HT1080 (cell line): ENCODE measurements at regions not wholly inside any gene's neighbourhood (a gene's known extent, or its start where the extent isn't known, plus 50 kb on each side); places are given as distances from the start of the nearest gene placed in this dataset.

ENCODE experiments used
- DNase-seq: peaks from one replicate; pipeline ENCODE4 v3.0.0-alpha.2; 2015; ENCODE audit warnings: low read depth

GRCh38 chr15:95842576-95842975 lies 487.9 kb upstream of the NR2F2 start:
- no peak for DNase-seq

DNA sequence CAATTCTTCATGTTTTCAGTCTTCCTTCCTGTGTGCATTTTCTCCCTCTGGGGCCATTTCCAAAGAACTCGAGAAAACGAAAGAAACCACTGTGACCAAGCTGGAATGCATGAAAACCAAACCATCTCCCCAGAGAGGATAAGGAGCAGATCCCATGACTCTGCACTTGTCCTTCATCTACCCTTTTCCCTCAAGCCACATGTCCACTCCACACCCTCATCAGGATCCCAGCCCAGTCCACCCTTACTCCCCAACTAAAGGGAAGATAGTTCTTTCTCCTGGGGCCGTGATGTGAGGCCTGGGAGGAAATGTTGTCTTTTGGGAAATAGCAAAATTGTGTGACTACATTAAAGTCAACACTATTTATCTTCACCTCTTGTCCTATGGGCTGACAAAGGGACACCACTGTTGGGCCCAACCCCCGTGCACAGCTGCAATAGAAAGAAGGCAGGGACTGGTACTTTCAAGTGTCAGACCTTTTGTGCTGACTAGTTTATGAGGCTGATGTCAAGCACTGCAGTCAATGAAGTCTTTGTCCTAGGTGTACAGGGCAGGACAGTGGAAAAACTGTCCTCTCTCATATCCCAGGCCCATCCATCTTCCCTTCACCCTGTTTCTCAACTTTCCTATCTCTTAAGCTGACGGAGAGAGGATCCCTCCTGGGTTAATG lies 487.1 kb upstream of the NR2F2 start:
- peak; percentile 11 for DNase-seq

GRCh38 chr15:95845862-95846515 lies 484.5 kb upstream of the NR2F2 start:
- DNase-seq: no peak

DNA sequence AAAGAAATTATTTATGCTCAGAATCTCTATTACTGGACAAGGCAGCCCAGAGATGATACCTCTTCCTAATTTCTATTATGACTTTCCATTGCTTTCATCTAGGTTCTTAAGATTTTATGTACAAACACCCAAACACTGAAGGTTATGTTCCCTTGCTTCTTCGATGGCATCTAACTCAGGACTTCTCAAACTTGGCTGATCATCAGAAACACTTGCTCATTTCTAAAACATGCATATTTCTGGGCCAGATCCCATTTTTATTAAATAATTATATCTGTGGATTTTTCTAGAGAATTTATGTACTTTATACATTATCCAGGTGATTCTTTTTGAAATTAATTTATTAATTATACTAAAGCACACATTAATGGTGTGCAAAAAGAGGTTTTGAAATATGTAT lies 482.4 kb upstream of the NR2F2 start:
- DNase-seq: no peak

GRCh38 chr15:95850837-95851236 lies 479.7 kb upstream of the NR2F2 start:
- no peak for DNase-seq

- no peak for DNase-seq
These were observed 477.1 kb upstream of the NR2F2 start for GRCh38 chr15:95853350-95853749.

DNA sequence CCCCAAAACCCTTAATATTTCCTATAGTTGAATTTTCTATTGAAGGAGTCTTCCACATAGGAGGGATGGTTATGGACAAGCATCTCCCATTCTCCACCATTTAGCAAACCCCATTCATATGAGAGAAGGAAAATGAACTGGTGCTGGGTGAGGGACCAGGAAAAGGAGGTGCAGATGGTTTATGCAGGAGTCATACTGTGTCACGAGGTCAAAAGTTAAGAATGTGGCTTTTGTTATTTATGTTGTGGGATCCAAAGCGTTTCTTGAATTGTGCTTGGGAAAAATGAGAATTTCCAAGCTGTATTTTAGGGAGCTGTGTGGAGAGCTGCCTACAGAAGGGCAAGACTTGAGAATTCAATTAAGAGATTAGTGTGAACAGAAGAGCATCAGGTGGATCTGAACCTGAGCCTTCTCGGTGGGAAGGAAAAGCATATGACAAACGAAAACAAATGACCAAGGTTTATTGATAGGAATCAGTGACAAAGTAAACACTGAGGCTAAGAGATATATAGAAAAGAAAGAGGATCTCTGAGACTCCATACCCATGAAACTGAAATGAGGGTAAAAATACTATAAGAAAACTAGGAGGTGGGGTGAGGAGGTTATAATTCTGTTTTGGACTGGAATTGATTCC lies 473.3 kb upstream of the NR2F2 start:
- DNase-seq: peak; percentile 76

DNA sequence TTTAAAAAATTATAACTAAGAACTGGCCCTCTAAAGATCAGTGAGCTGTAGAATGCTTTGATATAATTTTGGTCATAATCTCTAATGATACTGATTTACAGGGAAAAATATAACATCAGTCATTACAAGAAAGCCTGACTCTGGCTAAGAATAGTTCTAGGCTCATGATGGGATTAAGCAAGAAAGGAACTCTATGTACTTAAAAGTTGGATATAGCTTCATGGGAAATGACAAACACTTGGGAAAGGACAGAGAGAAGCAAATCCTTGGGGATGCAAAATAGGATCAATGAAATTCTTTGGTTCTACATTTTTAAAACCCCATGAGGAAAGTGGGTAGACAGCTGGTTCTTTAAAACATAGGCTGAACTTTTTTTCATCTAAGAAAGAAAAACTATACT lies 472.7 kb upstream of the NR2F2 start:
- DNase-seq: no peak

- no peak for DNase-seq
These were observed 470.1 kb upstream of the NR2F2 start for GRCh38 chr15:95860406-95860805.

- no peak for DNase-seq
These were observed 466.0 kb upstream of the NR2F2 start for GRCh38 chr15:95864467-95864886.

DNA sequence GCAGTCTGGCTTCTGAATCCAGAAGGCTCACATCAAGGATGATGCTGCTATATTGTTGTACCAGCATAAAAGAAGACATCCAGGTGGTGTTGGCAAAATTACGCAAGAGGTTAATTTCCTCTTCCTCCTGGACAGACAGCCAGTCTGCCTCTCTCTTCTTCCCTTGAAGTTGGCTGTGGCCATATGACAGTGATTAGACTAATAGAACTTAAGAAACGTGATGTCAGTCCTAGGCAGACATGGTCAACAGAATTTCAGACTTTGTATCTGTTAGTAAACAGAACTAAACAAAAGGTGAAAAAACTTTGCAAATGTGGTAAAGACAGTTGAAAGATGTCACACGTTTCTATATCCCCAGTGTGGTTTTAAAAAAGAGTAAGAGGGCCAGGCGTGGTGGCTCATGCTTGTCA lies 465.2 kb upstream of the NR2F2 start:
- DNase-seq: no peak

GRCh38 chr15:95866711-95867440 lies 463.6 kb upstream of the NR2F2 start:
- no peak for DNase-seq

DNA sequence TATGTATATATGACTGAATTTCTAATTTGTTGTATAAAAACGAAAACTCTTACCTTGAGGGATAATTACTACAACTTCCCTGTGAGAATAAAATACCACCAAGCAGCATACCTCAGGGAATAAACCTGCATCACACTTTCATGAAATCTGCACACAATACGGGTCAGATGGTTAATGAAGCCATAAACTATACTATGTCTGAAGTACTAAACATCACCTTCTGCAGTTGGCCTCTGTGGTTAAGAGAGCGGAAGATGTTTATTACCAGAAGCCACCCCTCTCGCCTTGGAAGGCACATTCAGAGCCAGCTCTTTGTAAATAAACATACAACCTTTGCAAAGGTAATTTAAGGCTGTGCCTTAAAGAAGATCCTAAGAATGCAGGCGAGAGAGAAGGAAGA lies 462.1 kb upstream of the NR2F2 start:
- DNase-seq: no peak

DNA sequence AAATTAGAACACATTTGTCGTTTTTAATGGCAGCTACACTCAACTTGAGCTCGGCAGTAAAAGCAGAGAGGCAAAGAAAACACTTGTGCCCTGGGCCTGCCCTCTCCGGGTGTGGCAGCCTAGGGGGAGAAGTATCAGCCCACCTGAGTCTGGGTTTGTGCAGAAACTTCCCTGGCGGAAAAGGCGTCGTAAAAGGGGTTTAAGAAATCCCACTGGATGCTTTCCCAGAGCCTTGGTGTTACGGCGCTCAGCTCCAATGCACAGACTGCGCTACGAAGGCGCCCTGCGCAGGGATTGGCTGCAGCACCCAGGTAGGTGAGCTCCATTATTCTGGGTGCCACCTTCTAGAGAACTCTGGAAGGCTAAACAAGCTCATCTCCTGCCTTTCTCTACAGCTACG lies 461.5 kb upstream of the NR2F2 start:
- DNase-seq: no peak

DNA sequence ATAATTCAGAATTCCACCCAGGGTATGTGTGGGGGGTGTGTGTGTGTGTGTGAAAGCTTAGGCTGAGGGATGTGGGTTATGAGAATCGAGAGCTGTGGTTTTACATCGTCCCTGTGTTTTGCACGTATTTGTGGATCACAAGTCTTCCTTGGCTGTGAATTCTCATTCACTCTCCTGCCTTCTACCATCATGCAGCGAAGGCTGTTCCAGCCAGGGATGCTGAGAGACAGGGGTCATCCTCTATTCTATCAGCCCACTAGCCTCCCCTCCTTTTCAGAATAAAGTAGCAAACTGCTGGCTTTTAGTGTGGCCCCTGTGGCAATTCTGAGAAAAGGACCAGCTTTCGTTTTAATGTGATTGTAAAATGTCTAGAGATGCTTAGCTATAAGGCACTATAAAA lies 460.6 kb upstream of the NR2F2 start:
- DNase-seq: no peak

DNA sequence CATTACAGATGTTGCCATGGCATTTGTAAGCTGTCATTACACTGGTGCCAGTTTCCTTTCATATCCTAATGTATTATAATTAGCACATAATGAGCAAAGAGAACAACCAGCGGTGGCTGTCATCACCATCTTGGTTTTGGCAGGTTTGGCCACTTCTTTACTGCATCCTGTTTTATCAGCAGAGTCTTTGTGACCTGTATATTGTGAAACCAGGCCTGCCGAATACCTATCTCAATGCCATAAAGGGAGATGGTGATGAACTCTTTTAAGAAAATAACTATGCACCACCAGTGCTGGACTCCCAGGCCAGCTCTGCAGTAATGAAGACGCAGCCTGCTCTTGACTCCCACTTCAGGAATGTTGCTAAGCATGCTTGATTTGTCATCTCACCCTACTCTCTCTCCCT lies 458.1 kb upstream of the NR2F2 start:
- DNase-seq: peak; percentile 52

GRCh38 chr15:95874637-95875036 lies 455.9 kb upstream of the NR2F2 start:
- no peak for DNase-seq

- DNase-seq: peak; percentile 76
These were observed 455.3 kb upstream of the NR2F2 start for GRCh38 chr15:95875121-95875643.

DNA sequence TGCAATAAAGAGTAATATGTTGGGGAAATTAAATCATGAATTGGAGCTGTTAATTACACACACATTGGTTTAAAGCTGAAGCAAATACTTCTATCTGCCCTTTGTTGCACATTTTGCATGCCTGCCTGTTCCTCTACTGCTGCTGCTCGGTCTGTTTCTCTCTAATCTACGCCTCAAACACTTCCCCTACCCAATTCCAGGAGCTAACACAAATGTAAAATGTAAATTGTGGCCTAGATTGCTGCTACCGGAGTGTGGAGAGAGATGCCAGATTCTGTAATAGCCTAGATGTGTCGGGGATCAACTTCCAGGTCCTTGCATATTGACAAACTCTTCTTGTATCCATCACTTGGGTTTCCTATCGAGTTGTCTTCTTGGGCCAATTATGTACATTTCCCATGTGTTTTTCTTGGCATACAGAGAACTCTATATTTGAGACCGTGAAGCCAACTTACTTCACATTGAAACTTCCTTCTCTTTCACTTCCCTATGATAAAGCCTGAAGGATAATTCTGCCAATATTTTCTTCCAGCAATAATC lies 450.4 kb upstream of the NR2F2 start:
- no peak for DNase-seq

- peak; percentile 42 for DNase-seq
These were observed 449.9 kb upstream of the NR2F2 start for GRCh38 chr15:95880630-95881029.

DNA sequence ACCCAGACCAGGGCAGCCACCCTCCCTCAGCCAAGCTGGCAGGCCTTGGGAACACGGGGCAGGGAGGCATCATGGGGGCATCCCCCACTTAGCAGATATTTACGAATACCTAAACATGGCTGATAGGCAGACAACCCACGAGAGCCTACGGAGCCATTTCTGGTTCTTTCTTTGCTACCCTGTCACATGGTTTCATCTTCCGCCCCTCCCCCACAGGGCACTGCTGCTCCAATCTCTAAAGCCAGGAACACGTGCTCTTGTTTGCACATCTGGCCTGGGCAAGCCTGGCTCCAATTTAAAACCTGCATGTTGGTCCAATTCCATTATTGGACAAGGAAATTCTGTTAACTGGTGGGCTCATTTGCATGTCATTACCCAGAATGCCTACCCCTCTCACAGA lies 447.4 kb upstream of the NR2F2 start:
- DNase-seq: no peak

- DNase-seq: no peak
These were observed 446.2 kb upstream of the NR2F2 start for GRCh38 chr15:95884276-95884675.
